DND-41 (cell line): ENCODE measurements at regions not wholly inside any gene's neighbourhood (a gene's known extent, or its start where the extent isn't known, plus 50 kb on each side); places are given as distances from the start of the nearest gene placed in this dataset.

Experiments
- ATAC-seq: fragments of 200-7000 bp; cut with Tn5 transposase; 3 replicates; pipeline ENCODE4 v1.9.1; 2021; ENCODE audit warnings: low read depth; ENCODE audit not compliant: insufficient read depth
- DNase-seq: peaks from one replicate; pipeline ENCODE4 v3.0.0-alpha.2; 2020
- H2AFZ ChIP-seq: 2 replicates; pipeline ENCODE4 v1.6.0; 2012; ENCODE audit warnings: low read depth, low read length
- H3K27ac ChIP-seq: 2 replicates; pipeline ENCODE4 v1.5.1; 2012; ENCODE audit warnings: low read length, inconsistent platforms
- H3K27me3 ChIP-seq: fragments of 200-600 bp; sonication (generic); 2 replicates; pipeline ENCODE4 v1.6.0; 2012; ENCODE audit warnings: low read length, mild to moderate bottlenecking, inconsistent platforms; ENCODE audit not compliant: insufficient read depth, poor library complexity
- H3K36me3 ChIP-seq: 2 replicates; pipeline ENCODE4 v1.5.1; 2012; ENCODE audit warnings: low read length, inconsistent platforms; ENCODE audit not compliant: insufficient read depth
- H3K4me1 ChIP-seq: 2 replicates; pipeline ENCODE4 v1.5.1; 2012; ENCODE audit warnings: mild to moderate bottlenecking, low read length; ENCODE audit not compliant: insufficient read depth
- H3K4me2 ChIP-seq: 2 replicates; pipeline ENCODE4 v1.6.0; 2012; ENCODE audit warnings: mild to moderate bottlenecking, moderate library complexity, low read length, inconsistent platforms; ENCODE audit not compliant: insufficient read depth
- H3K4me3 ChIP-seq, 2 experiments: fragments of 200-600 bp in 1 of 2; shearing (Covaris generic) in 1 of 2; 2 replicates each; pipeline ENCODE4 v1.5.1; 2012 to 2016; ENCODE audit warnings: inconsistent platforms in 2 of 2, low read length in 2 of 2, mild to moderate bottlenecking in 2 of 2, low read depth in 1 of 2, moderate library complexity in 1 of 2
- H3K79me2 ChIP-seq: 2 replicates; pipeline ENCODE4 v1.6.0; 2012; ENCODE audit warnings: low read length, inconsistent platforms; ENCODE audit not compliant: insufficient read depth
- H3K9ac ChIP-seq: 2 replicates; pipeline ENCODE4 v1.6.0; 2012; ENCODE audit warnings: low read depth, mild to moderate bottlenecking, inconsistent platforms, low read length, moderate library complexity
- H3K9me3 ChIP-seq: 2 replicates; pipeline ENCODE4 v1.5.1; 2012; ENCODE audit warnings: low read length, moderate library complexity, mild to moderate bottlenecking, inconsistent platforms; ENCODE audit not compliant: insufficient read depth, severe bottlenecking
- H4K20me1 ChIP-seq: 2 replicates; pipeline ENCODE4 v1.6.0; 2012; ENCODE audit warnings: low read length; ENCODE audit not compliant: insufficient read depth
- EZH2 ChIP-seq: IDR thresholded peaks from 3 replicates; pipeline ENCODE4 v1.6.1; 2012; ENCODE audit warnings: borderline replicate concordance, low read depth, mild to moderate bottlenecking, moderate library complexity, low read length, inconsistent platforms; ENCODE audit not compliant: severe bottlenecking
- TF ChIP-seq, protein P1 (sequence below): IDR thresholded peaks from 2 replicates; pipeline ENCODE4 v1.5.1; 2012; ENCODE audit warnings: borderline replicate concordance, low read length, moderate library complexity, mild to moderate bottlenecking; ENCODE audit not compliant: poor library complexity, severe bottlenecking; ENCODE audit errors: extremely low read depth

DNA sequence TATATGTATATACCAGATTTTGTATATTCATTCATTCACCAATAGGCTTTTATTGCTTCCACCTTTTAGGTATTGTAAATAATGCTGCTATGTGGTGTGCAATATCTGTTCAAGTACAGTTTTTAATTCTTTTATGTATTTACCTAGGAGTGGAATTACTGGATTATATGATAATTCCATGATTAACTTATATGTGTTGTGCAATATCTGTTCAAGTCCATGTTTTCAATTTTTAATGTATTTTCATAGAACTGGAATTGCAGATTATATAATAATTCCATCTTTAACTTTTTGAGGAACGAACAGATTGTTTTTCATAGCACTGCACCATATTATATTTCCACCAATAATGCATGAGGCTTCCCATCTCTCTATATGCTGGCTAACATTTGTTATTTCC, 50.6 kb upstream of the L3MBTL4 start:
- Histone ChIP-seq H3K36me3 (no peaks in the 10 kb centered on the region), H3K27ac (no peak overlapping the region), H3K9ac (no peak overlapping the region), H2AFZ (no peak overlapping the region), H3K4me1 (no peaks in the 10 kb centered on the region), H3K4me2 (no peak overlapping the region), H3K4me3 (no peak overlapping the region), H3K27me3 (no peaks in the 10 kb centered on the region), H3K9me3 (peaks cover 3% of the 10 kb centered on the region), H3K79me2 (no peaks in the 10 kb centered on the region), H4K20me1 (no peaks in the 10 kb centered on the region)
- DNase-seq (no peak), ATAC-seq (no peak)
- no peak for TF ChIP-seq EZH2
- TF ChIP-seq, protein P1, sequence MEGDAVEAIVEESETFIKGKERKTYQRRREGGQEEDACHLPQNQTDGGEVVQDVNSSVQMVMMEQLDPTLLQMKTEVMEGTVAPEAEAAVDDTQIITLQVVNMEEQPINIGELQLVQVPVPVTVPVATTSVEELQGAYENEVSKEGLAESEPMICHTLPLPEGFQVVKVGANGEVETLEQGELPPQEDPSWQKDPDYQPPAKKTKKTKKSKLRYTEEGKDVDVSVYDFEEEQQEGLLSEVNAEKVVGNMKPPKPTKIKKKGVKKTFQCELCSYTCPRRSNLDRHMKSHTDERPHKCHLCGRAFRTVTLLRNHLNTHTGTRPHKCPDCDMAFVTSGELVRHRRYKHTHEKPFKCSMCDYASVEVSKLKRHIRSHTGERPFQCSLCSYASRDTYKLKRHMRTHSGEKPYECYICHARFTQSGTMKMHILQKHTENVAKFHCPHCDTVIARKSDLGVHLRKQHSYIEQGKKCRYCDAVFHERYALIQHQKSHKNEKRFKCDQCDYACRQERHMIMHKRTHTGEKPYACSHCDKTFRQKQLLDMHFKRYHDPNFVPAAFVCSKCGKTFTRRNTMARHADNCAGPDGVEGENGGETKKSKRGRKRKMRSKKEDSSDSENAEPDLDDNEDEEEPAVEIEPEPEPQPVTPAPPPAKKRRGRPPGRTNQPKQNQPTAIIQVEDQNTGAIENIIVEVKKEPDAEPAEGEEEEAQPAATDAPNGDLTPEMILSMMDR, result no peak

DNA sequence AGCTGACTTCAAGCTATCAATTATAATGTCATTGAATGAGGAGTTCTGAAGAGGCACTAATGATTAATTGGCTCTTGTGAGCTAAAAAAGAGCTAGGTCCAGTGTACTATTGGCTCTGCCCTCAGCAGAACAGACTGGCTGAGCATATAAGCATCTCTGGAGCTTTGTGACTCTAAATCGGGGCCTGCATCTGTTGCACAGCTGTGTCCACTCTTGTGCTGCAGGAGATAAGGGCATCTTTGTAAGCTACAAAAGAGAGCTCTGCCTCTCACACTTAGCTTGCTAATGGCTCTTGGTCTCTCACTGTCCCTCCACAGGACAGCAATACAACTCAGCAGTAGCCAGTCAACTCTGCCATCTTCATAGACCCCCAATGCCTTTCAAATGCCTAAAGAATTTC, 61.5 kb upstream of the L3MBTL4 start:
- Histone ChIP-seq H2AFZ (no peak overlapping the region), H3K4me1 (no peaks in the 10 kb centered on the region), H3K79me2 (no peaks in the 10 kb centered on the region), H3K4me3 (no peak overlapping the region), H4K20me1 (no peaks in the 10 kb centered on the region), H3K27me3 (no peaks in the 10 kb centered on the region), H3K9ac (no peak overlapping the region), H3K36me3 (no peaks in the 10 kb centered on the region), H3K27ac (no peak overlapping the region), H3K4me2 (no peak overlapping the region), H3K9me3 (no peaks in the 10 kb centered on the region)
- DNase-seq, result no peak
- TF ChIP-seq, protein P1, result no peak
- no peak for TF ChIP-seq EZH2
- ATAC-seq, result no peak

DNA sequence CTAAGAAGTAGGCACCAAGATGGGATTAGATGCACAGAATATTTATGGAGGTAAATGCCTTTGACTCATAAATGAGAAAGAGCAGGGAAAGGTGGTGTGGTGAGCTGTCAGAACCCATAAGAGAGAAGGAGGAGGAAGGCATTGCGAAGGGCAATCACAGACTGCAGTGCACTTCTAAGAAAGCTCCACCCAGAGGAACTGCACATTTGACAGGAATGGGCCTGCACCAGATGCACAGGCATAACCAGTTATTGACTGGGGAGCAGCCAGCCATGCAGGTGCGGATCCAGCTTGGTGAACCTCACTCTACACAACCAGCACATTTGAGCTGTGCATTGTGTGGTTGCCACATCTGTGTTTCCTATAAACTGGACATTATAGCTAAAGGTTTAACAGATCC, 62.2 kb upstream of the L3MBTL4 start:
- Histone ChIP-seq H3K4me3 (no peak overlapping the region), H3K9ac (no peak overlapping the region), H3K27me3 (no peaks in the 10 kb centered on the region), H3K36me3 (no peaks in the 10 kb centered on the region), H3K4me1 (no peaks in the 10 kb centered on the region), H3K9me3 (no peaks in the 10 kb centered on the region), H2AFZ (no peak overlapping the region), H4K20me1 (no peaks in the 10 kb centered on the region), H3K79me2 (no peaks in the 10 kb centered on the region), H3K4me2 (no peak overlapping the region), H3K27ac (no peak overlapping the region)
- DNase-seq, result no peak
- ATAC-seq, result no peak
- no peak for TF ChIP-seq EZH2
- TF ChIP-seq, protein P1, result no peak

DNA sequence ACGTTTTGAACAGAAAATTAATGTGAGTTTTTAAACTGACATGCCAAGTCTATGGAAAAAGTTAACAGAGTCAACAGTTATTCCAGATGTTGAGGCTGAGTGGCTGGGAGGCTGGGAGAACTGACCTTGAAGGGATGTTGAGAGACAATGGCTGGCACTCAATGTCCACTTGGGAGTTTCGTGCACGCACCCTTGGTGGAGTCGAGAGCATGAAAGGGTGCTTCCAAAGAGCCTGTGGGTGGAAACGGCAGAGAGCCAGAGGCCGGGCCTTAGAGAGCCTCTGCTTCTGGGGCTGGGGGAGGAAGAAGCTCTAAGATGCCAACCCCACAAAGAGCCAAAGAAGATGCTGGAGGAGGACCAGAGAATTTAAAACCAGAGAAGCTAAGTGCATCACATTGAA, 63.4 kb upstream of the L3MBTL4 start:
- H3K36me3 ChIP-seq, result no peaks in the 10 kb centered on the region
- no peaks in the 10 kb centered on the region for H3K79me2 ChIP-seq
- no peaks in the 10 kb centered on the region for H3K9me3 ChIP-seq
- no peaks in the 10 kb centered on the region for H3K4me1 ChIP-seq
- no peak for DNase-seq
- no peaks in the 10 kb centered on the region for H4K20me1 ChIP-seq
- ATAC-seq, result no peak
- no peak for TF ChIP-seq EZH2
- TF ChIP-seq, protein P1, result no peak
- H2AFZ ChIP-seq, result no peak overlapping the region
- no peak overlapping the region for H3K4me2 ChIP-seq
- no peak overlapping the region for H3K4me3 ChIP-seq
- no peak overlapping the region for H3K27ac ChIP-seq
- no peaks in the 10 kb centered on the region for H3K27me3 ChIP-seq
- H3K9ac ChIP-seq, result no peak overlapping the region
